ENCODE measurements at regions not wholly inside any gene's neighbourhood (a gene's known extent, or its start where the extent isn't known, plus 50 kb on each side); places are given as distances from the start of the nearest gene placed in this dataset.

DNA sequence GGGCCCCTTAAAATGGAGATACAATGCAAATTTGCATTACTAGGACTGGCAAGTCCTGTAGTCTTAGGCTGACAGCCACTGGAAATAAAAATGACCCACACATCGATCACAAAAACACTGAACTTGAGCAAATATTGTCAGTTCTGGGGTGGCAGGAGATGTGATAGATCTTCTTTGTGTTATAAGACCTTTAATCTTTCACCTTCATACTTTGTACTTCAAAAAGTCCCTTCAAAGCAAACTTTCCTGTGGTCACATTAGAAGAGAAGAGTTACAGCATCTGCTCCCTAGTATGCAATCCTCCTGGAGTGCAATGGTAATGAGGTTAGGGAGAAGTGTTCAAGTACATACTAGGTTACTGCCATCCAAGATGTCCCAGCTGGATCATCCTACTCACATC, 149.4 kb upstream of the KCNMB2 start:
- Histone ChIP-seq H3K4me3 (replicated peaks in 1 of 3; ENCODE audit: insufficient read depth in 1 of 3, low read depth in 1 of 3, low read length in 3 of 3) (no peak overlapping the region), H3K27ac (ENCODE audit: insufficient read depth, low read depth, low read length) (no peak overlapping the region), H3K9me3 (replicated peaks; ENCODE audit: control insufficient read depth, insufficient read depth, low read length) (no peaks in the 10 kb centered on the region), H3K36me3 (ENCODE audit: control insufficient read depth in 2 of 2, extremely low read depth in 1 of 2, insufficient read depth in 2 of 2, low read length in 2 of 2) (no peaks in the 10 kb centered on the region), H3K4me1 (ENCODE audit: control insufficient read depth, extremely low read depth, insufficient read depth, low read length) (peaks cover 25% of the 10 kb centered on the region), H3K4me2 (ENCODE audit: insufficient read depth, low read length) (no peak overlapping the region), H3K9me1 (replicated peaks; ENCODE audit: control insufficient read depth, extremely low read depth, insufficient read depth, low read length) (no peaks in the 10 kb centered on the region), H4K20me1 (replicated peaks; ENCODE audit: control insufficient read depth, extremely low read depth, insufficient read depth, low read length) (no peaks in the 10 kb centered on the region), H2AFZ (ENCODE audit: low read depth, low read length) (no peak overlapping the region), H3K79me2 (ENCODE audit: control insufficient read depth, insufficient read depth, low read length) (no peaks in the 10 kb centered on the region), H3K27me3 (ENCODE audit: control insufficient read depth in 2 of 2, insufficient read depth in 2 of 2, low read length in 2 of 2) (no peaks in the 10 kb centered on the region), H3K9ac (replicated peaks; ENCODE audit: extremely low read depth, insufficient read depth, low read length) (no peak overlapping the region)
- no TSS peak for BruUV-seq (replicated peaks)
- no peak for FAIRE-seq
- ChIA-PET CTCF (interaction anchor here (1.0 to 3.9 kb wide), 4 partner anchors 764 to 1514 kb away, joined by 3 to 66 read pairs (median 27); no protein-coding TSS in a partner anchor), POLR2A (no interaction called here)
- intact Hi-C loops (cut with micrococcal nuclease): loop anchor here (10.0 kb wide), 2 partner anchors 852 to 1242 kb away; no protein-coding TSS in a partner anchor
- dilution Hi-C loops (cut with MboI; ENCODE audit: extremely low pct_ligation_motif_present, low sequenced_read_pairs): no loop called here
- no peak for DNase-seq (ENCODE audit: low read depth, low spot score)
- TF ChIP-seq EZH2 (IDR thresholded peaks at IDR 0.05; ENCODE audit: borderline replicate concordance, low read depth, low read length, severe bottlenecking) (no peak), JUN (IDR thresholded peaks at IDR 0.05; ENCODE audit: borderline replicate concordance, insufficient read depth, insufficient read length, low read depth) (no peak), GATA2 (IDR thresholded peaks at IDR 0.05; ENCODE audit: insufficient read depth, insufficient read length, low read depth, low read length) (no peak), POLR2A (IDR thresholded peaks at IDR 0.05; ENCODE audit: low read depth, low read length) (no peak), FOS (IDR thresholded peaks at IDR 0.05; ENCODE audit: borderline replicate concordance, insufficient read depth, low read length) (no peak)

DNA sequence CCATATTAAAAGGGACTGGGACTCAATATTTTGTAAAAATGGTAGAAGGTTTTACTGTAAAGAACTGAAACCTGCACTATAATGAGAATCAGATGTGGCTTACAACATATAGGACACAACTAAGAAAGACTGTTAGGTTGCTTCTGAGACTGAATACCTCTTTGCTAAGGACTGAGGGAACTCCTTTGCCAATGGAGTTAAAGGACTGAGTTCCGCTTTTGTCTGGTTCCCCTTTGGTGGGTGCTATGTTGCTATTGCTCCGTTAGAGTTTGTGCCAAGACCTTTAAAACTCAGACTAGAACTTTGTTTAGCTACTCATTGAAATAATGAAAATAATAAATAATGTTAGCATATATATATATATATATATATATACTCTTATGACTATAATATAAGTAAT, 147.8 kb upstream of the KCNMB2 start:
- intact Hi-C loops (cut with micrococcal nuclease) (loop anchor here (10.0 kb wide), 2 partner anchors 854 to 1244 kb away; no protein-coding TSS in a partner anchor), dilution Hi-C loops (cut with MboI; ENCODE audit: extremely low pct_ligation_motif_present, low sequenced_read_pairs) (no loop called here)
- BruUV-seq (replicated peaks): no TSS peak
- Histone ChIP-seq H3K9ac (replicated peaks; ENCODE audit: extremely low read depth, insufficient read depth, low read length) (no peak overlapping the region), H4K20me1 (replicated peaks; ENCODE audit: control insufficient read depth, extremely low read depth, insufficient read depth, low read length) (no peaks in the 10 kb centered on the region), H3K9me3 (replicated peaks; ENCODE audit: control insufficient read depth, insufficient read depth, low read length) (no peaks in the 10 kb centered on the region), H2AFZ (ENCODE audit: low read depth, low read length) (no peak overlapping the region), H3K4me2 (ENCODE audit: insufficient read depth, low read length) (no peak overlapping the region), H3K4me1 (ENCODE audit: control insufficient read depth, extremely low read depth, insufficient read depth, low read length) (peaks cover 15% of the 10 kb centered on the region), H3K79me2 (ENCODE audit: control insufficient read depth, insufficient read depth, low read length) (no peaks in the 10 kb centered on the region), H3K36me3 (ENCODE audit: control insufficient read depth in 2 of 2, extremely low read depth in 1 of 2, insufficient read depth in 2 of 2, low read length in 2 of 2) (no peaks in the 10 kb centered on the region), H3K9me1 (replicated peaks; ENCODE audit: control insufficient read depth, extremely low read depth, insufficient read depth, low read length) (no peaks in the 10 kb centered on the region), H3K27me3 (ENCODE audit: control insufficient read depth in 2 of 2, insufficient read depth in 2 of 2, low read length in 2 of 2) (no peaks in the 10 kb centered on the region), H3K4me3 (replicated peaks in 1 of 3; ENCODE audit: insufficient read depth in 1 of 3, low read depth in 1 of 3, low read length in 3 of 3) (no peak overlapping the region), H3K27ac (ENCODE audit: insufficient read depth, low read depth, low read length) (no peak overlapping the region)
- POLR2A ChIA-PET: no interaction called here
- DNase-seq (ENCODE audit: low read depth, low spot score) (no peak), FAIRE-seq (no peak)
- CTCF ChIA-PET: no interaction called here
- no peak for TF ChIP-seq CTCF (IDR thresholded peaks at IDR 0.05; ENCODE audit: extremely low read depth in 1 of 2, insufficient read depth in 1 of 2, low read depth in 1 of 2, low read length in 2 of 2)
- no peak for TF ChIP-seq POLR2AphosphoS5 (IDR thresholded peaks at IDR 0.05; ENCODE audit: insufficient read depth, low read depth, low read length)
- no peak for TF ChIP-seq POLR2A (IDR thresholded peaks at IDR 0.05; ENCODE audit: low read depth, low read length)
- no peak for TF ChIP-seq FOS (IDR thresholded peaks at IDR 0.05; ENCODE audit: borderline replicate concordance, insufficient read depth, low read length)
- TF ChIP-seq MAX (IDR thresholded peaks at IDR 0.05; ENCODE audit: insufficient read depth, insufficient read length): no peak
- no peak for TF ChIP-seq MYC (IDR thresholded peaks at IDR 0.05; ENCODE audit: low read depth, low read length)
- no peak for TF ChIP-seq EZH2 (IDR thresholded peaks at IDR 0.05; ENCODE audit: borderline replicate concordance, low read depth, low read length, severe bottlenecking)
- no peak for TF ChIP-seq JUN (IDR thresholded peaks at IDR 0.05; ENCODE audit: borderline replicate concordance, insufficient read depth, insufficient read length, low read depth)
- TF ChIP-seq GATA2 (IDR thresholded peaks at IDR 0.05; ENCODE audit: insufficient read depth, insufficient read length, low read depth, low read length): no peak
